Mesenchymal stem cell (in vitro differentiated cells and primary cell): ENCODE measurements at regions not wholly inside any gene's neighbourhood (a gene's known extent, or its start where the extent isn't known, plus 50 kb on each side); places are given as distances from the start of the nearest gene placed in this dataset.

Experiments
- DNase-seq: peaks from one replicate; pipeline ENCODE4 v3.0.0-alpha.2; 2013
- H2AFZ ChIP-seq: one replicate; pipeline ENCODE4 v1.6.1; 2013; ENCODE audit warnings: low read depth, mild to moderate bottlenecking, control low read depth, inconsistent platforms, low read length, moderate library complexity
- H2AK5ac ChIP-seq: 2 replicates; pipeline ENCODE4 v1.6.1; 2013; ENCODE audit warnings: low read length, moderate library complexity, mild to moderate bottlenecking, inconsistent platforms; ENCODE audit not compliant: severe bottlenecking
- H2BK120ac ChIP-seq: one replicate; pipeline ENCODE4 v1.6.1; 2013; ENCODE audit warnings: low read depth, mild to moderate bottlenecking, inconsistent platforms, low read length, moderate library complexity
- H2BK12ac ChIP-seq, 2 experiments: one replicate each; pipeline ENCODE4 v1.6.1; 2013; ENCODE audit warnings: inconsistent platforms in 2 of 2, low read length in 2 of 2, mild to moderate bottlenecking in 2 of 2, moderate library complexity in 2 of 2, control low read depth in 1 of 2
- H2BK15ac ChIP-seq: one replicate; pipeline ENCODE4 v1.6.1; 2013; ENCODE audit warnings: mild to moderate bottlenecking, low read depth, inconsistent platforms; ENCODE audit not compliant: poor library complexity, severe bottlenecking
- H2BK5ac ChIP-seq: 2 replicates; pipeline ENCODE4 v1.6.1; 2013; ENCODE audit warnings: low read depth, mild to moderate bottlenecking, low read length, control low read depth, inconsistent platforms; ENCODE audit not compliant: poor library complexity, severe bottlenecking
- H3K14ac ChIP-seq, 2 experiments: one replicate each; pipeline ENCODE4 v1.6.1; 2013; ENCODE audit warnings: inconsistent platforms in 2 of 2, low read length in 2 of 2, control low read depth in 1 of 2, mild to moderate bottlenecking in 1 of 2, moderate library complexity in 1 of 2
- H3K18ac ChIP-seq, 2 experiments: one replicate each; pipeline ENCODE4 v1.6.1; 2013; ENCODE audit warnings: inconsistent platforms in 2 of 2, low read length in 2 of 2, control low read depth in 1 of 2, low read depth in 1 of 2, mild to moderate bottlenecking in 1 of 2
- H3K23ac ChIP-seq, 2 experiments: one replicate each; pipeline ENCODE4 v1.6.1; 2013; ENCODE audit warnings: inconsistent platforms in 2 of 2, low read length in 2 of 2, mild to moderate bottlenecking in 2 of 2, moderate library complexity in 2 of 2, control low read depth in 1 of 2
- H3K27ac ChIP-seq: 2 replicates; pipeline ENCODE4 v1.5.1; 2013; ENCODE audit warnings: mild to moderate bottlenecking, moderate library complexity, low read length, control low read depth, inconsistent platforms; ENCODE audit not compliant: poor library complexity, severe bottlenecking
- H3K27me3 ChIP-seq, 2 experiments: 2 replicates each; pipeline versions ENCODE4 v1.6.1 to v1.7.0; 2013; ENCODE audit warnings: low read length in 2 of 2, mild to moderate bottlenecking in 2 of 2, moderate library complexity in 2 of 2, control low read depth in 1 of 2, inconsistent platforms in 1 of 2; ENCODE audit not compliant: control insufficient read depth in 1 of 2, insufficient read depth in 1 of 2
- H3K36me3 ChIP-seq, 2 experiments: 2 replicates each; pipeline versions ENCODE4 v1.6.1 to v1.7.0; 2013; ENCODE audit warnings: low read length in 2 of 2, control low read depth in 1 of 2, inconsistent platforms in 1 of 2, low read depth in 1 of 2, mild to moderate bottlenecking in 1 of 2; ENCODE audit not compliant: insufficient read depth in 2 of 2, control insufficient read depth in 1 of 2
- H3K4ac ChIP-seq, 2 experiments: one replicate each; pipeline ENCODE4 v1.6.1; 2013; ENCODE audit warnings: inconsistent platforms in 2 of 2, low read length in 2 of 2, mild to moderate bottlenecking in 2 of 2, moderate library complexity in 2 of 2, control low read depth in 1 of 2, low read depth in 1 of 2
- H3K4me1 ChIP-seq: 2 replicates; pipeline ENCODE4 v1.6.1; 2013; ENCODE audit warnings: low read depth, low read length, control low read depth; ENCODE audit not compliant: control insufficient read depth, insufficient read depth
- H3K4me2 ChIP-seq: 2 replicates; pipeline ENCODE4 v1.6.1; 2013; ENCODE audit warnings: low read length, mild to moderate bottlenecking, inconsistent platforms; ENCODE audit not compliant: poor library complexity, severe bottlenecking
- H3K4me3 ChIP-seq, 2 experiments: 2 replicates each; pipeline versions ENCODE4 v1.5.1 to v1.7.0; 2013; ENCODE audit warnings: low read length in 2 of 2, mild to moderate bottlenecking in 2 of 2, control low read depth in 1 of 2, low read depth in 1 of 2; ENCODE audit not compliant: insufficient read depth in 1 of 2
- H3K79me1 ChIP-seq: replicated peaks from 2 replicates; pipeline ENCODE4 v1.6.1; 2013; ENCODE audit warnings: mild to moderate bottlenecking, control low read depth, low read length, inconsistent platforms; ENCODE audit not compliant: poor library complexity, severe bottlenecking
- H3K9ac ChIP-seq: 2 replicates; pipeline ENCODE4 v1.7.0; 2013; ENCODE audit warnings: mild to moderate bottlenecking, low read length, moderate library complexity
- H3K9me3 ChIP-seq: 2 replicates; pipeline ENCODE4 v1.7.0; 2013; ENCODE audit warnings: mild to moderate bottlenecking, low read length; ENCODE audit not compliant: control insufficient read depth
- H4K8ac ChIP-seq: one replicate; pipeline ENCODE4 v1.6.1; 2013; ENCODE audit warnings: inconsistent platforms, mild to moderate bottlenecking, low read length, moderate library complexity
- H4K91ac ChIP-seq: one replicate; pipeline ENCODE4 v1.6.1; 2013; ENCODE audit warnings: mild to moderate bottlenecking, low read length, inconsistent platforms
- WGBS: methylation state at CpG from one replicate; pipeline ENCODE4 v1.1.7; 2013; ENCODE audit warnings: mixed read lengths; 5-methylcytosine and 5-hydroxymethylcytosine counted together

DNA sequence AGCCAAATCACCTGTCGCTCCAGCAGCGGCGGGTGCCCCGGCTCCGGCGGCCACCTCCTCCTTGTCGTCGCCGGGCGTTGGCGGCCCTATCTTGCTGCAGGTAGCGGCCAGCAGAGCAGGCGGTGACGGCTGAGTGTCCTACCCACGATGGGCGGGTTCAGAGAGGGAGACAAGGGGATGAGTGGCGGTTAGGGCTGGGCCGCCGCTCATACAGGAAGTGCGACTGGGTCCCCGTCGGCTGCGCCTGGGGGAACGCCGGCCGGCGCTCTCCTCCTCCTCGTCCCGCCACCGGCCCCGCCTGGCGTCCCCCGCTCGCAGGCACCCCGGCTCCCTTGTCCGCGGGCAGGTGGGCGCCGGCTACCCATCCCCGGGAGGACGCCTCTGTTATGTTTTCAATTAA is 1692.0 kb downstream of the SLITRK5 start:
- H3K23ac ChIP-seq, result no peak overlapping the region
- H3K4me2 ChIP-seq, result no peak overlapping the region
- no peak overlapping the region for H2BK120ac ChIP-seq
- no peak overlapping the region for H3K4me3 ChIP-seq
- no peak overlapping the region for H3K27ac ChIP-seq
- no peaks in the 10 kb centered on the region for H3K4me1 ChIP-seq
- no peaks in the 10 kb centered on the region for H3K36me3 ChIP-seq
- H3K18ac ChIP-seq, result no peak overlapping the region
- H3K4ac ChIP-seq, result no peak overlapping the region
- no peak for DNase-seq
- H4K91ac ChIP-seq, result peak overlapping the region; percentile 11
- no peak overlapping the region for H3K9ac ChIP-seq
- H2AK5ac ChIP-seq, result no peak overlapping the region
- H2AFZ ChIP-seq, result no peak overlapping the region
- no peak overlapping the region for H4K8ac ChIP-seq
- 96% methylated on average over 30 of the region's 41 CpGs for WGBS
- no peaks in the 10 kb centered on the region for H3K79me1 ChIP-seq
- no peak overlapping the region for H2BK5ac ChIP-seq
- no peaks in the 10 kb centered on the region for H3K9me3 ChIP-seq
- no peak overlapping the region for H3K14ac ChIP-seq
- no peaks in the 10 kb centered on the region for H3K27me3 ChIP-seq
- no peak overlapping the region for H2BK15ac ChIP-seq
- no peak overlapping the region for H2BK12ac ChIP-seq

DNA sequence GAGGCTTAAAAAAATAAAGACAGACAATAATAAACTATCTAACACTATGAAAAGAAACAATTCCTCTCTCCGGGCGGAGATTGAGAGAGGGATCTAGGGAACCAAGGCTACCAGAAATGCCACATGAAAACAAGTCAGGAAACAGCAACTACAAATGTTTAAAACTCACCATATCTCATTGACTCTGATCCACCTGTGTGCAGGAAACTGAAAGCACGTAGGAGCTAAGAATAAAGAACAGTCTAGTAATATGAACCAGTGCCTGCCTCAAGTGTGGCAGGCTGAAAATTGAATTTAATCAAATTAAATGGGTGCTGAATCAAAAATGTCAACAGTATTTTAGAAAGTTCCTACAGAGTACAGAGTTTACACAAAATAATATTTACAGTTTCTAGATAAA is 1701.0 kb downstream of the SLITRK5 start:
- H3K79me1 ChIP-seq, result no peaks in the 10 kb centered on the region
- no peak overlapping the region for H2BK120ac ChIP-seq
- no peak overlapping the region for H3K23ac ChIP-seq
- no peaks in the 10 kb centered on the region for H3K4me1 ChIP-seq
- H4K91ac ChIP-seq, result no peak overlapping the region
- H3K27me3 ChIP-seq, result no peaks in the 10 kb centered on the region
- no peak overlapping the region for H2AK5ac ChIP-seq
- DNase-seq, result no peak
- no peak overlapping the region for H2BK15ac ChIP-seq
- H3K9ac ChIP-seq, result no peak overlapping the region
- no peak overlapping the region for H3K18ac ChIP-seq
- H3K4ac ChIP-seq, result no peak overlapping the region
- WGBS, result 87% methylated on average over 3 of the region's 3 CpGs
- no peak overlapping the region for H2BK5ac ChIP-seq
- H3K4me3 ChIP-seq, result no peak overlapping the region
- H3K9me3 ChIP-seq, result no peaks in the 10 kb centered on the region
- H4K8ac ChIP-seq, result no peak overlapping the region
- H3K36me3 ChIP-seq, result no peaks in the 10 kb centered on the region
- H2BK12ac ChIP-seq, result no peak overlapping the region
- H3K4me2 ChIP-seq, result no peak overlapping the region
- no peak overlapping the region for H3K14ac ChIP-seq
- no peak overlapping the region for H3K27ac ChIP-seq
- H2AFZ ChIP-seq, result no peak overlapping the region

DNA sequence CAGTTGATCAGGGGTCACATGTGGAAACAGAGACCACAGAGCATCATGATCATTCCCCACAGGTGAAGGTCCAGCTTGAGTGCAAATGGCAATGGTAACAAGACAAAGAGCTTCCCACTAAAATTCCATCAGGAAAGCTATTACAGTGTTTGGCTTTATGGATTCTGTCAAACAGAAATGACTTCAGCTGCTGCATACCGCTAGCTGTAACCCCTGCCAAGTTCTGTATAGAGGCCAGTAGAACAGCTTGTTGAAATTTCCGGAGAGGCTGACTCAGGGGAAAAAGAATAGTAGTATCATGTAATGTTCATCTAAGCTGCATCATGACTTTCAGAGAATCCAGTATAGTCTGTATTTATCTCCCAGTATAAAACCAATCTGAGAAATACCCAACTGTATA is 1704.7 kb downstream of the SLITRK5 start:
- no peak overlapping the region for H3K9ac ChIP-seq

DNA sequence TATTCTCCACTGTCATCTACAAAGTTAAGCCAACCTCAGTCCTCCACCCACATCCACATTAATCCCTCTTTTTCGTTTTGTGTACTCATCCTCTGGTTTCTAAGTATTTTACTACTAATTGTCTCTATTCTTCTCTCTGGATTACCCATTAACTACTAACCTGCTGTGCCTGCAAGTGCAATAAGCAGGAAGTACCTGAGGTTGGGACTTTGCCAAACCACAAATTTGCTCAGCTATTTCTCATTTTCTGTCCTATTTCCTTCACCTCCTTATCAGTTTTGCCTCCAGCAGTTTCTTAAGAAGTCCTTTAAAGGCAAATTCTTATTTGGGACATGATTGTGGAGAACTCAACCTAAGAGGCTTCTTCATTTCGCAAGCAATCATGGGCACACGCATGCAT is 1708.9 kb downstream of the SLITRK5 start:
- H3K79me1 ChIP-seq, result no peaks in the 10 kb centered on the region
- no peak overlapping the region for H2AFZ ChIP-seq
- H3K9me3 ChIP-seq, result no peaks in the 10 kb centered on the region
- H3K18ac ChIP-seq, result no peak overlapping the region
- H3K27me3 ChIP-seq, result no peaks in the 10 kb centered on the region
- H4K8ac ChIP-seq, result no peak overlapping the region
- 79% methylated on average over 3 of the region's 3 CpGs for WGBS
- no peak overlapping the region for H3K9ac ChIP-seq
- no peak overlapping the region for H2BK120ac ChIP-seq
- no peak overlapping the region for H3K27ac ChIP-seq
- H3K4me2 ChIP-seq, result no peak overlapping the region
- H2AK5ac ChIP-seq, result no peak overlapping the region
- H3K4me1 ChIP-seq, result no peaks in the 10 kb centered on the region
- no peak overlapping the region for H3K4me3 ChIP-seq
- H3K36me3 ChIP-seq, result no peaks in the 10 kb centered on the region
- H3K4ac ChIP-seq, result no peak overlapping the region
- no peak overlapping the region for H4K91ac ChIP-seq
- no peak overlapping the region for H2BK15ac ChIP-seq
- no peak overlapping the region for H2BK5ac ChIP-seq
- H3K23ac ChIP-seq, result no peak overlapping the region
- no peak overlapping the region for H3K14ac ChIP-seq
- H2BK12ac ChIP-seq, result no peak overlapping the region
- DNase-seq, result no peak

More for the DNA sequence above, 1704.7 kb downstream of the SLITRK5 start:
- WGBS, result 100% methylated on average over 1 of the region's 2 CpGs
- Histone ChIP-seq H4K91ac (no peak overlapping the region), H3K23ac (no peak overlapping the region), H2BK120ac (no peak overlapping the region), H3K4me2 (no peak overlapping the region), H3K36me3 (no peaks in the 10 kb centered on the region), H3K27me3 (no peaks in the 10 kb centered on the region), H3K9me3 (no peaks in the 10 kb centered on the region), H4K8ac (no peak overlapping the region), H2AFZ (no peak overlapping the region), H3K14ac (no peak overlapping the region), H3K27ac (peak overlapping the region; percentile 41), H3K4me3 (no peak overlapping the region), H3K4ac (no peak overlapping the region), H2AK5ac (no peak overlapping the region), H3K79me1 (no peaks in the 10 kb centered on the region), H2BK5ac (no peak overlapping the region), H2BK12ac (no peak overlapping the region), H2BK15ac (no peak overlapping the region), H3K18ac (no peak overlapping the region), H3K4me1 (no peaks in the 10 kb centered on the region)
- peak; percentile 18 for DNase-seq
